ENCODE measurements at regions not wholly inside any gene's neighbourhood (a gene's known extent, or its start where the extent isn't known, plus 50 kb on each side); places are given as distances from the start of the nearest gene placed in this dataset.
"Not testable (repeated sequence)": the region's sequence is repeated elsewhere in the genome, so short reads cannot be mapped to it uniquely, and the experiment has no call there.

GRCh38 chr14:44649061-44649460 lies 142.0 kb upstream of the FSCB start:
- Histone ChIP-seq H3K4me3 (ENCODE audit: insufficient read depth, low read depth, low read length) (no peak overlapping the region), H3K36me3 (replicated peaks; ENCODE audit: control insufficient read depth, insufficient read depth, low read length) (no peaks in the 10 kb centered on the region), H3K27me3 (ENCODE audit: control insufficient read depth, insufficient read depth, low read length) (no peaks in the 10 kb centered on the region)
- no peak for DNase-seq

GRCh38 chr14:44640416-44640815 lies 133.3 kb upstream of the FSCB start:
- no peak overlapping the region for H3K4me3 ChIP-seq (ENCODE audit: insufficient read depth, low read depth, low read length)
- no peaks in the 10 kb centered on the region for H3K36me3 ChIP-seq (replicated peaks; ENCODE audit: control insufficient read depth, insufficient read depth, low read length)
- no peak for DNase-seq
- H3K27me3 ChIP-seq (ENCODE audit: control insufficient read depth, insufficient read depth, low read length): no peaks in the 10 kb centered on the region

DNA sequence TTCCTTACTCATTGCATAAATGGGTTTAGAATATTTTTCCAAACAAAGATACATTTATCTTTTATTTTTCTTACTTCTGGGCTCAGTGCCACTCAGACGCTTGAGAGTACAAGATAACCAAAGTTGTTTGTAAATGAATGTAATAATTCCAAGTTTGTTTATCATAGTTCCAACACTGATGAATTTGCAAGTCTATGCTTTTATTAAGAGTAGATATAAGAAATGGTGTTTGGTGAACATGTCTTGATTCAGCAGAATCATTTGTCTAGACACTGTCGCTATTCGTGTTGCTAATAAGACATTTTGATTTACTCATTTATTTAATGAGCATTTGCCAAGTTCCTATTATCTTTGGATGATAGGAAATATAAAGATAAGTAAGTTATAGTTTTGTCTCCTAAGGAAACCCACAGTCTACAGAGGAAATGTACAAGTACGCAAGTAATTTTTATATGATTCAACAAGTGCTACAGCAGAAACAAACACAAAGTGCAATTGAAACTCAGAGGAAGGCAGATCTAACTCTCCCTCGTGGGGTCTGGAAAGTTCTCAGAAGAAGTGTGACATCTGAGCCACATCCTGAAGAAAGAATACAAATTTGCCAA lies 132.8 kb upstream of the FSCB start:
- no peak overlapping the region for H3K4me3 ChIP-seq (ENCODE audit: insufficient read depth, low read depth, low read length)
- H3K27me3 ChIP-seq (ENCODE audit: control insufficient read depth, insufficient read depth, low read length): no peaks in the 10 kb centered on the region
- no peaks in the 10 kb centered on the region for H3K36me3 ChIP-seq (replicated peaks; ENCODE audit: control insufficient read depth, insufficient read depth, low read length)
- DNase-seq: no peak

DNA sequence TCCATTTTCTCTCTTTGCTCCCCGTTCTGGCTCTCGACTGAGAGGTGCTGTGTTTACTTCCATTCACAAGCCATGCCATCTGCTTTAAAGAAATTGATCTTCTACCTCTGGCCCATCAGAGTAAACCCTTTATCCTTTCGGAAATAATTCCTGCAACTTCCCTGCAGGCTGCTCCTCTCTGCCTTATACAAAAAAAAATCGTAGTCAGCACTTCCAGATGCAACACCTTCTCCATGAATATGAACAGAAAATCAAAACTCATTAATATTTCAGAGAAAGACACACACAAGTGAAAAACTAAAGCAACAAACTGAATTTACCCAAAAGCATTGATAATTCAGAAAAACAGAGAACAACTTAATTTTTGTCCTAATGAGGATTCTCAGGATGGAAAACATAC lies 127.6 kb upstream of the FSCB start:
- H3K27me3 ChIP-seq (ENCODE audit: control insufficient read depth, insufficient read depth, low read length): no peaks in the 10 kb centered on the region
- H3K36me3 ChIP-seq (replicated peaks; ENCODE audit: control insufficient read depth, insufficient read depth, low read length): no peaks in the 10 kb centered on the region
- DNase-seq: no peak
- no peak overlapping the region for H3K4me3 ChIP-seq (ENCODE audit: insufficient read depth, low read depth, low read length)

- H3K36me3 ChIP-seq (replicated peaks; ENCODE audit: control insufficient read depth, insufficient read depth, low read length): no peaks in the 10 kb centered on the region
- H3K27me3 ChIP-seq (ENCODE audit: control insufficient read depth, insufficient read depth, low read length): no peaks in the 10 kb centered on the region
- H3K4me3 ChIP-seq (ENCODE audit: insufficient read depth, low read depth, low read length): no peak overlapping the region
- DNase-seq: no peak
These were observed 119.3 kb upstream of the FSCB start for GRCh38 chr14:44626423-44626822.

GRCh38 chr14:44625098-44625497 lies 118.0 kb upstream of the FSCB start:
- Histone ChIP-seq H3K36me3 (replicated peaks; ENCODE audit: control insufficient read depth, insufficient read depth, low read length) (no peaks in the 10 kb centered on the region), H3K4me3 (ENCODE audit: insufficient read depth, low read depth, low read length) (no peak overlapping the region), H3K27me3 (ENCODE audit: control insufficient read depth, insufficient read depth, low read length) (no peaks in the 10 kb centered on the region)
- no peak for DNase-seq

- Histone ChIP-seq H3K36me3 (replicated peaks; ENCODE audit: control insufficient read depth, insufficient read depth, low read length) (no peaks in the 10 kb centered on the region), H3K27me3 (ENCODE audit: control insufficient read depth, insufficient read depth, low read length) (no peaks in the 10 kb centered on the region), H3K4me3 (ENCODE audit: insufficient read depth, low read depth, low read length) (no peak overlapping the region)
- DNase-seq: no peak
These were observed 113.3 kb upstream of the FSCB start for GRCh38 chr14:44620121-44621019.

GRCh38 chr14:44616204-44616603 lies 109.1 kb upstream of the FSCB start:
- Histone ChIP-seq H3K36me3 (replicated peaks; ENCODE audit: control insufficient read depth, insufficient read depth, low read length) (no peaks in the 10 kb centered on the region), H3K4me3 (ENCODE audit: insufficient read depth, low read depth, low read length) (no peak overlapping the region), H3K27me3 (ENCODE audit: control insufficient read depth, insufficient read depth, low read length) (no peaks in the 10 kb centered on the region)
- no peak for DNase-seq

DNA sequence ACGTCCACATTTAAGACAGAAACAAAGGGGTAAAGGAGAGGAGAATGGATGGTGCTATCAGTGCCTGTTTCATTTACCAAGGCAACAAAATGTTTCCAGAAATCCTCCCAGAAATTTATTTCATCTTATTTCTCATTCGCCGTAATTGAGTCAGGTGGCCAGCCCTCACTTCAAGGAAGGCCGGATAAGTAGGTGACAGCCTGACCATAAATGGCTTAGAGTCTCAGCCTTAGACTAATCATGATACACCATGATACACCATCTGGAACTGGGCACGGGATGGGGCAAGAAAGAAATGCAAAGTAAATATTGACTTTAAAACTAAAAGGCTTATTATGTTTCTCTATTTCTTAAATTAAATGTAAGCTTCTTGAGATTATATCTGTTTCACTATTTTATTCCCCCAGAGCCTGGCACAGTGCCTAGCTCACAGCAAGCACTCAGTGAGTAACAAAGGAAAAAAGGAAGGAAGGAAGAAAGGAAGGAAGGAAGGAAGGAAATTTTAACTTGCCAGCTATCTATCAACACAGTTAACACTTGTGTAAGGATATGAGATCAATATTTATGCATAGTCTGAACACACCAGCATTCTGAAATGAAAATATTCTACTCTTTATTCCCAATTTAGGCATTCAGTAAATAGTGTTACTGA lies 106.1 kb upstream of the FSCB start:
- no peaks in the 10 kb centered on the region for H3K36me3 ChIP-seq (replicated peaks; ENCODE audit: control insufficient read depth, insufficient read depth, low read length)
- no peaks in the 10 kb centered on the region for H3K27me3 ChIP-seq (ENCODE audit: control insufficient read depth, insufficient read depth, low read length)
- no peak overlapping the region for H3K4me3 ChIP-seq (ENCODE audit: insufficient read depth, low read depth, low read length)
- DNase-seq: no peak

DNA sequence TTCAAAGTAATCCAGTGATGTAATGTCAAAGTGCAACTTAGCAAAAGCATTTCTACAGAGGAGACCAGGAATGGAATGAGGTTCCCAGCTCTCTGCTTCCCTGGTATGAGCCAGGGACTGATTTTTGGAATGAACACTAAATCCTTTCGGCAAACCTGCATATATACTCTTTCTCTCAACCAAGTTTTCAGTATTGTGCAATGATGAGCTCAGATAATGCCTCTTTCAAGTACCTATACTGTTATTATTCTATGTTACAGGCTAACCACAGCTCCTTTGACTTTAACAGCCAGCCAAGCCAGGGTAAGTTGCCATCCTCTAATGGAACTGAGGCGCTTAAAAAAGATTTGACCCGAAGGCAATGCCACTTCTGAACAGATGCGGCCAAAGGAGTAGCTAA lies 104.9 kb upstream of the FSCB start:
- H3K36me3 ChIP-seq (replicated peaks; ENCODE audit: control insufficient read depth, insufficient read depth, low read length): no peaks in the 10 kb centered on the region
- no peaks in the 10 kb centered on the region for H3K27me3 ChIP-seq (ENCODE audit: control insufficient read depth, insufficient read depth, low read length)
- H3K4me3 ChIP-seq (ENCODE audit: insufficient read depth, low read depth, low read length): no peak overlapping the region
- no peak for DNase-seq

GRCh38 chr14:44609876-44610510 lies 102.9 kb upstream of the FSCB start:
- DNase-seq: no peak
- no peaks in the 10 kb centered on the region for H3K36me3 ChIP-seq (replicated peaks; ENCODE audit: control insufficient read depth, insufficient read depth, low read length)
- no peak overlapping the region for H3K4me3 ChIP-seq (ENCODE audit: insufficient read depth, low read depth, low read length)
- no peaks in the 10 kb centered on the region for H3K27me3 ChIP-seq (ENCODE audit: control insufficient read depth, insufficient read depth, low read length)

DNA sequence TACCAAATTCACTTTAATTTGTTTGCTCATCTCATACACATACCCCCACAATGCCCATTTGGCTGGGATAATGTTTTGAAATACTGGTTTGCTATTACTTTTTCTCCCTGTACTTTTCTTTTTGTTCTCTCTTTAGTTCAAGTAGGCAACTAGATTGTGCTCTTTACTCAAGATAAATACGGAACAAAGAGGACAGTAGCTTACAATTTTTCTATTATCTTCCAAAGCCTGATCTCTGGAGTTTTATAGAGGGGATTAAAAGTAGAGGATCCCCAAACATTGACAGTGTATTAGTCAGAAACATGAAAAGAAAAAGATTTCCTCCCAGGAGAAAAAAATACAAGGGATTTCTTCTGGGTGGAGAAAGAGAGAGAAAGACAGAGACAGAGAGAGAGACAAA lies 102.1 kb upstream of the FSCB start:
- DNase-seq: no peak
- no peak overlapping the region for H3K4me3 ChIP-seq (ENCODE audit: insufficient read depth, low read depth, low read length)

DNA sequence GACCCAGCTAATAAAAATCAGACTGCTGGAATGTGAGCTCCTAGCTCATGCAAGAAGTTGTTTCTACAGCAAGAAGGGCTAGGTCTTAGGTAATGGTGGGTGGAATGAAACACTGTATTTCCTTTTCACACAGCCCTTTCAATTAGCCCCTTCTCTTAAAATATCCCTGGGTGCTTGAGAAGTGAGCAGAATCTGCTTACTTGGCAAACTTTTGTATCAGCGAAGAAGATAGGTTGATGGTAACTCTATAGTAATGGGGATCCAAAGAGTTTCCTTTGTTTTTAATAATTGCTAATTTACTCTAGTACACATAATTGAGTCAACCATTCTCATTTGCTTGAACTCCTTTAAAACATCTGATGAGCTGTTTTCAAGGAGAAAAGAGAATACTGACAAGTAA lies 100.6 kb upstream of the FSCB start:
- Histone ChIP-seq H3K27me3 (ENCODE audit: control insufficient read depth, insufficient read depth, low read length) (no peaks in the 10 kb centered on the region), H3K36me3 (replicated peaks; ENCODE audit: control insufficient read depth, insufficient read depth, low read length) (no peaks in the 10 kb centered on the region), H3K4me3 (ENCODE audit: insufficient read depth, low read depth, low read length) (no peak overlapping the region)
- no peak for DNase-seq

More for the DNA sequence above, 102.1 kb upstream of the FSCB start:
- Histone ChIP-seq H3K27me3 (ENCODE audit: control insufficient read depth, insufficient read depth, low read length) (no peaks in the 10 kb centered on the region), H3K36me3 (replicated peaks; ENCODE audit: control insufficient read depth, insufficient read depth, low read length) (no peaks in the 10 kb centered on the region)

DNA sequence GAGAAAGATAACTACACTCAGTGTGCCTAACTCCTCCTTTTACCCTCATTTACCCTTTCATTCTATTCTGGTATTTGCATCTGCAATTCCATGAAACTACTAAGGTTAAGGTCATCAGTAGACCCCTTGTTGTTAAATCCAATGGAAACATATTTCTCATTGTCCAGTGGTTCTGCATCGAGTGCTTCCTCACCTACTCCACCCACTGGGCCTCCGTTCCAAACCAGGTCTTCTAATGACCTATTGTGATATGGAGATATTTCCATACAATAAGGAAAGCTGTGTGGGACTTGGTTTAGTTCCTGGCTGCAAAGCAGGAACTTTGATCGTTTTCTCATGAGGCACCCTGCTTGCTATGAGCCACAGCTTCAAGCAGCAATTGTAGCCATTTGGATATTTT lies 99.5 kb upstream of the FSCB start:
- no peaks in the 10 kb centered on the region for H3K27me3 ChIP-seq (ENCODE audit: control insufficient read depth, insufficient read depth, low read length)
- H3K36me3 ChIP-seq (replicated peaks; ENCODE audit: control insufficient read depth, insufficient read depth, low read length): no peaks in the 10 kb centered on the region
- H3K4me3 ChIP-seq (ENCODE audit: insufficient read depth, low read depth, low read length): no peak overlapping the region
- DNase-seq: no peak

GRCh38 chr14:44601266-44601665 lies 94.2 kb upstream of the FSCB start:
- not testable (repeated sequence) for DNase-seq; H3K36me3 ChIP-seq (replicated peaks; ENCODE audit: control insufficient read depth, insufficient read depth, low read length); H3K4me3 ChIP-seq (ENCODE audit: insufficient read depth, low read depth, low read length); H3K27me3 ChIP-seq (ENCODE audit: control insufficient read depth, insufficient read depth, low read length)
